ENCODE measurements at regions not wholly inside any gene's neighbourhood (a gene's known extent, or its start where the extent isn't known, plus 50 kb on each side); places are given as distances from the start of the nearest gene placed in this dataset.
A peak's percentile ranks its signal among the peaks of the same experiment; 100 is the strongest.

GRCh38 chr16:66225696-66226095 is 140.8 kb upstream of the CDH5 start:
- Histone ChIP-seq H3K36me3 (ENCODE audit: insufficient read depth, low read length) (no peaks in the 10 kb centered on the region), H3K27ac (ENCODE audit: low read depth, low read length) (no peak overlapping the region), H3K27me3 (ENCODE audit: insufficient read depth, low read length) (no peaks in the 10 kb centered on the region; the same call in 1 of the 2 replicates), H2AFZ (ENCODE audit: low read length, unreplicated experiment) (no peak overlapping the region), H3K4me3 (ENCODE audit: low read depth, low read length) (no peak overlapping the region), H3K4me1 (ENCODE audit: control insufficient read depth, insufficient read depth, low read length, unreplicated experiment) (peaks cover 30% of the 10 kb centered on the region), H3K79me2 (ENCODE audit: control insufficient read depth, insufficient read depth, low read length, unreplicated experiment) (no peaks in the 10 kb centered on the region)

GRCh38 chr16:66224626-66225025 is 141.9 kb upstream of the CDH5 start:
- Histone ChIP-seq H2AFZ (ENCODE audit: low read length, unreplicated experiment) (no peak overlapping the region), H3K4me3 (ENCODE audit: low read depth, low read length) (no peak overlapping the region), H3K4me1 (ENCODE audit: control insufficient read depth, insufficient read depth, low read length, unreplicated experiment) (peaks cover 30% of the 10 kb centered on the region), H3K27ac (ENCODE audit: low read depth, low read length) (no peak overlapping the region), H3K79me2 (ENCODE audit: control insufficient read depth, insufficient read depth, low read length, unreplicated experiment) (no peaks in the 10 kb centered on the region), H3K27me3 (ENCODE audit: insufficient read depth, low read length) (no peaks in the 10 kb centered on the region), H3K36me3 (ENCODE audit: insufficient read depth, low read length) (no peaks in the 10 kb centered on the region)

- H3K27ac ChIP-seq (ENCODE audit: low read depth, low read length) = no peak overlapping the region
- no peaks in the 10 kb centered on the region for H3K36me3 ChIP-seq (ENCODE audit: insufficient read depth, low read length)
- H3K4me1 ChIP-seq (ENCODE audit: control insufficient read depth, insufficient read depth, low read length, unreplicated experiment) = peaks cover 29% of the 10 kb centered on the region
- H2AFZ ChIP-seq (ENCODE audit: low read length, unreplicated experiment) = no peak overlapping the region
- H3K4me3 ChIP-seq (ENCODE audit: low read depth, low read length) = no peak overlapping the region
- H3K27me3 ChIP-seq (ENCODE audit: insufficient read depth, low read length) = no peaks in the 10 kb centered on the region
- no peaks in the 10 kb centered on the region for H3K79me2 ChIP-seq (ENCODE audit: control insufficient read depth, insufficient read depth, low read length, unreplicated experiment)
Measured at GRCh38 chr16:66224186-66224585, 142.3 kb upstream of the CDH5 start.

GRCh38 chr16:66223176-66223780 is 143.2 kb upstream of the CDH5 start:
- Histone ChIP-seq H2AFZ (ENCODE audit: low read length, unreplicated experiment) (no peak overlapping the region), H3K27me3 (ENCODE audit: insufficient read depth, low read length) (no peaks in the 10 kb centered on the region; the same call in 1 of the 2 replicates), H3K4me3 (ENCODE audit: low read depth, low read length) (peak overlapping the region; percentile 31; the same call in 1 of the 2 replicates)

GRCh38 chr16:66222756-66223155 is 143.7 kb upstream of the CDH5 start:
- Histone ChIP-seq H3K79me2 (ENCODE audit: control insufficient read depth, insufficient read depth, low read length, unreplicated experiment) (no peaks in the 10 kb centered on the region), H3K4me1 (ENCODE audit: control insufficient read depth, insufficient read depth, low read length, unreplicated experiment) (peaks cover 17% of the 10 kb centered on the region), H3K27me3 (ENCODE audit: insufficient read depth, low read length) (no peaks in the 10 kb centered on the region; the same call in 1 of the 2 replicates), H3K36me3 (ENCODE audit: insufficient read depth, low read length) (no peaks in the 10 kb centered on the region), H3K27ac (ENCODE audit: low read depth, low read length) (peak overlapping the region; percentile 31), H3K4me3 (ENCODE audit: low read depth, low read length) (peak overlapping the region; percentile 31; the same call in 1 of the 2 replicates), H2AFZ (ENCODE audit: low read length, unreplicated experiment) (no peak overlapping the region)

More at GRCh38 chr16:66223176-66223780, 143.2 kb upstream of the CDH5 start:
- Histone ChIP-seq H3K79me2 (ENCODE audit: control insufficient read depth, insufficient read depth, low read length, unreplicated experiment) (no peaks in the 10 kb centered on the region), H3K36me3 (ENCODE audit: insufficient read depth, low read length) (no peaks in the 10 kb centered on the region), H3K4me1 (ENCODE audit: control insufficient read depth, insufficient read depth, low read length, unreplicated experiment) (peaks cover 20% of the 10 kb centered on the region), H3K27ac (ENCODE audit: low read depth, low read length) (peak overlapping the region; percentile 31)

- Histone ChIP-seq H3K4me1 (ENCODE audit: control insufficient read depth, insufficient read depth, low read length, unreplicated experiment) (peaks cover 17% of the 10 kb centered on the region), H3K27ac (ENCODE audit: low read depth, low read length) (no peak overlapping the region)
Measured at GRCh38 chr16:66220702-66221101, 145.8 kb upstream of the CDH5 start.

GRCh38 chr16:66219491-66219890 is 147.0 kb upstream of the CDH5 start:
- Histone ChIP-seq H3K4me1 (ENCODE audit: control insufficient read depth, insufficient read depth, low read length, unreplicated experiment) (peaks cover 17% of the 10 kb centered on the region), H2AFZ (ENCODE audit: low read length, unreplicated experiment) (no peak overlapping the region), H3K79me2 (ENCODE audit: control insufficient read depth, insufficient read depth, low read length, unreplicated experiment) (no peaks in the 10 kb centered on the region), H3K4me3 (ENCODE audit: low read depth, low read length) (no peak overlapping the region), H3K36me3 (ENCODE audit: insufficient read depth, low read length) (no peaks in the 10 kb centered on the region), H3K27ac (ENCODE audit: low read depth, low read length) (no peak overlapping the region), H3K27me3 (ENCODE audit: insufficient read depth, low read length) (no peaks in the 10 kb centered on the region; the same call in 1 of the 2 replicates)

More at GRCh38 chr16:66220702-66221101, 145.8 kb upstream of the CDH5 start:
- Histone ChIP-seq H3K4me3 (ENCODE audit: low read depth, low read length) (no peak overlapping the region), H3K36me3 (ENCODE audit: insufficient read depth, low read length) (no peaks in the 10 kb centered on the region), H3K27me3 (ENCODE audit: insufficient read depth, low read length) (no peaks in the 10 kb centered on the region; the same call in 1 of the 2 replicates), H3K79me2 (ENCODE audit: control insufficient read depth, insufficient read depth, low read length, unreplicated experiment) (no peaks in the 10 kb centered on the region), H2AFZ (ENCODE audit: low read length, unreplicated experiment) (no peak overlapping the region)

GRCh38 chr16:66212428-66212827 is 154.1 kb upstream of the CDH5 start:
- no peak overlapping the region for H3K4me3 ChIP-seq (ENCODE audit: low read depth, low read length)
- H3K36me3 ChIP-seq (ENCODE audit: insufficient read depth, low read length) = no peaks in the 10 kb centered on the region
- H3K79me2 ChIP-seq (ENCODE audit: control insufficient read depth, insufficient read depth, low read length, unreplicated experiment) = no peaks in the 10 kb centered on the region
- no peak overlapping the region for H2AFZ ChIP-seq (ENCODE audit: low read length, unreplicated experiment)
- peaks cover 2% of the 10 kb centered on the region for H3K4me1 ChIP-seq (ENCODE audit: control insufficient read depth, insufficient read depth, low read length, unreplicated experiment)
- H3K27me3 ChIP-seq (ENCODE audit: insufficient read depth, low read length) = no peaks in the 10 kb centered on the region
- no peak overlapping the region for H3K27ac ChIP-seq (ENCODE audit: low read depth, low read length)

GRCh38 chr16:66211651-66212050 is 154.8 kb upstream of the CDH5 start:
- H3K4me1 ChIP-seq (ENCODE audit: control insufficient read depth, insufficient read depth, low read length, unreplicated experiment) = peaks cover 10% of the 10 kb centered on the region

GRCh38 chr16:66207883-66208265 is 158.6 kb upstream of the CDH5 start:
- no peak overlapping the region for H3K27ac ChIP-seq (ENCODE audit: low read depth, low read length)
- H3K79me2 ChIP-seq (ENCODE audit: control insufficient read depth, insufficient read depth, low read length, unreplicated experiment) = no peaks in the 10 kb centered on the region
- H3K36me3 ChIP-seq (ENCODE audit: insufficient read depth, low read length) = no peaks in the 10 kb centered on the region
- no peak overlapping the region for H2AFZ ChIP-seq (ENCODE audit: low read length, unreplicated experiment)
- H3K4me1 ChIP-seq (ENCODE audit: control insufficient read depth, insufficient read depth, low read length, unreplicated experiment) = peaks cover 34% of the 10 kb centered on the region
- H3K27me3 ChIP-seq (ENCODE audit: insufficient read depth, low read length) = no peaks in the 10 kb centered on the region
- no peak overlapping the region for H3K4me3 ChIP-seq (ENCODE audit: low read depth, low read length)

More at GRCh38 chr16:66211651-66212050, 154.8 kb upstream of the CDH5 start:
- Histone ChIP-seq H3K4me3 (ENCODE audit: low read depth, low read length) (no peak overlapping the region), H3K27me3 (ENCODE audit: insufficient read depth, low read length) (no peaks in the 10 kb centered on the region), H3K79me2 (ENCODE audit: control insufficient read depth, insufficient read depth, low read length, unreplicated experiment) (no peaks in the 10 kb centered on the region), H2AFZ (ENCODE audit: low read length, unreplicated experiment) (no peak overlapping the region), H3K36me3 (ENCODE audit: insufficient read depth, low read length) (no peaks in the 10 kb centered on the region), H3K27ac (ENCODE audit: low read depth, low read length) (no peak overlapping the region)

GRCh38 chr16:66207139-66207882 is 159.2 kb upstream of the CDH5 start:
- H3K79me2 ChIP-seq (ENCODE audit: control insufficient read depth, insufficient read depth, low read length, unreplicated experiment) = no peaks in the 10 kb centered on the region
- H2AFZ ChIP-seq (ENCODE audit: low read length, unreplicated experiment) = no peak overlapping the region
- H3K4me3 ChIP-seq (ENCODE audit: low read depth, low read length) = no peak overlapping the region
- no peak overlapping the region for H3K27ac ChIP-seq (ENCODE audit: low read depth, low read length)
- H3K4me1 ChIP-seq (ENCODE audit: control insufficient read depth, insufficient read depth, low read length, unreplicated experiment) = peaks cover 34% of the 10 kb centered on the region
- H3K36me3 ChIP-seq (ENCODE audit: insufficient read depth, low read length) = no peaks in the 10 kb centered on the region
- H3K27me3 ChIP-seq (ENCODE audit: insufficient read depth, low read length) = no peaks in the 10 kb centered on the region
